ENCODE measurements at regions not wholly inside any gene's neighbourhood (a gene's known extent, or its start where the extent isn't known, plus 50 kb on each side); places are given as distances from the start of the nearest gene placed in this dataset.
"Not testable (repeated sequence)": the region's sequence is repeated elsewhere in the genome, so short reads cannot be mapped to it uniquely, and the experiment has no call there.

GRCh38 chr11:90650153-90650552 is 427.3 kb upstream of the CHORDC1 start:
- DNase-seq (ENCODE audit: low spot score) = no peak

GRCh38 chr11:90646706-90647105 is 423.9 kb upstream of the CHORDC1 start:
- DNase-seq (ENCODE audit: low spot score) = no peak

DNA sequence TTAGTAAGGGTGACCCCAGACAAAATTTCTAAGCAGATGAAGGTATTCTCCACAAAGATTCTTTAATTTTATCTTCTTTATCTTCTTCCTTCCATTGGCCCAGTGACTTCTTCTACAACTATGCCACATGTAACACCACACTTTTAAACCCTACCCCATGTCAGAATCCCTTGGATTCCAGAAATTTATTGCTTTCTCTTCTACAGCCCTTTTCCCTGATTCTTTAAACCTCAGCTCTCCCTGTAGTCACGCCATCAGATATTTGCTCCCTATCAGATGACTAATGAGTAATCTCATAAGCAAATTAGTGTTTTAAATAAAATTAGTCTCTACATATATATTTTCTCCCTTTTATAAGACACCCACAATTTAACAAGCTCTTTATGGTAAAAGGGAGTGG is 423.4 kb upstream of the CHORDC1 start:
- no peak for DNase-seq (ENCODE audit: low spot score)

DNA sequence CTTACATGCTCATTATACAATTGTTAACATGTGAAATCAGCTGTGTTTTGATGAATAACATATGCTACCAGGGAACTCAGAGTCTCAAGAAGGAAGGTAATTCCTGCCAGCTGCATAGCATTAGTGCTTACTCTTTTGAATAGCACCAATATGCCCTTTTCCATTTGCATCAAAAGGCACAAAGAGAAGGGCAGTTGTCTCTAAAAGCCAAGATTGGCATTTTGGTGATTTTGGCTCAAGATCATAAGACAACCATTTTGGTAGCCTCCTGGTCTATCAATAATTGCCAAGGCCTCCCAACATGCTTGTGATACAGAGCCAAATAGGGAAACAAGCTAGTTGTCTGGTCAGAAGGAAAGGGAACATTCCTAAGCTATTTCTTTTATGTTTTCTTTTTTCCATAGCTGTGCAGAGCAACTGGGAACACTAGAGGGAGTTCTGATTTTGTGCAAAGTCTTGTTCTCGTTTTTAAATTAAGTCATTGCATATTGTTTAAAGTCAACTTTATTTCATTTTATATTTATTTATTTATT is 416.7 kb upstream of the CHORDC1 start:
- no peak for DNase-seq (ENCODE audit: low spot score)

DNA sequence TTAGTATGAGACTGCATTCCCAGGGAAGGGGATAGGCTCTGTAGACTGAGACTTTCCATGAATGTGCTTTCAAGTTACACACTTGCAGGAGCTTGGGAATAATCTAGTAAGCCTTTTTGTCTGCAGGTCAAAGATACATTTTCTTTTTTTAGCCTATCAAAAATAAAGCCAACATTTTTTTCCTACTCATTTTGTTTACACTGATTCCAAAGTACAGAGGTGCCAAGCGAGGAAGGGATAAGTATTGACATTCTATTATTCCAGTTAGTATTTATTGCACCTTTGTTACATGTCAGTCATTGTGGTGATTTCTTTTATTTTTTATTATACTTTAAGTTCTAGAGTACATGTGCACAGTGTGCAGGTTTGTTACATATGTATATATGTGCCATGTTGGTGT is 413.0 kb upstream of the CHORDC1 start:
- no peak for DNase-seq (ENCODE audit: low spot score)

- no peak for DNase-seq (ENCODE audit: low spot score)
Observed at GRCh38 chr11:90635151-90635550, 412.3 kb upstream of the CHORDC1 start.

GRCh38 chr11:90630176-90630575 is 407.3 kb upstream of the CHORDC1 start:
- no peak for DNase-seq (ENCODE audit: low spot score)

DNA sequence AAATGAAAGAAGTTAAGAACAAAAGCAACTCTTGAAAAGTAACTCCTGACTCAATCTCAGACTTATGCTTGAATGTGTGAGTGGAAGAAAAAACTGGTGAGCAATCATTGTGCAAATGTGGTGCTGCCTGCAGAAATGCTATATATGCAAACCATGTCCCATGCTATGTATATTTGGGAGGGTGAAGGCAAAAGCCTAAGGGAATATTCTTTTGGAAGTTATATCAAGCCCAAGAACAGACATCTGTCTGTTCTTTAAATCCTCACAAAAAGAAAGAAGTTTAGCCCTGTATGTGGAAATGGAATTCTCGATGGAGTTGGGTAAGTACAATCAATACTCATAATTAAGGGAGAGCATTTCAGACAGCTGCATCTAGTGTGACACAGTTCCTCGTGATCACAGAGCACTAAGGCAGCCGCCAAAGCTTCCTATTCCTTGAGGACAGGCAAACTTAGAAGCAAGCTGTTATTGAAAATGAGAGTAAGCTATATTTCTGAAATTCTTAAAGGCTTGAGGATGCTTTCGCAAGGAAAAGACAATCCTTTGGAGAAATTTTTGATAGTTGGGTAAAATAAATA is 406.5 kb upstream of the CHORDC1 start:
- DNase-seq (ENCODE audit: low spot score) = no peak

DNA sequence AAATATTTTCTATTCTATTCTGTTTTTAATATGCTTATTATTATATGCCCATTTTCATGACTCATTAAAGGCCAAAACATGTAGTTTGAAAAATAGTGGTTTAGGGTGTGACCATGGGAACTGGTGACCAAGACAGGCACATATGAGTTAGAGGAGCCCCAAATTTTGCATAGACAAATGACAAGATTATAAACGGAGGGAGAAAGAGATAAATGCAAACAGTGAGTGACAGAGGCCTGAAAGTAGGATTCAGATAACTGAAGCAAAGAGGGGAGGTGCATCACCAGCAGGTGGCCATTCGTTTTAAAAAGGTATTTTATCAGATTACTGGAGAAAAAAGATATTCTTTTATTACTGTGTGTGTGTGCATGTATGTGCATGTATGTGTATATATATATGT is 391.5 kb upstream of the CHORDC1 start:
- no peak for DNase-seq (ENCODE audit: low spot score)

DNA sequence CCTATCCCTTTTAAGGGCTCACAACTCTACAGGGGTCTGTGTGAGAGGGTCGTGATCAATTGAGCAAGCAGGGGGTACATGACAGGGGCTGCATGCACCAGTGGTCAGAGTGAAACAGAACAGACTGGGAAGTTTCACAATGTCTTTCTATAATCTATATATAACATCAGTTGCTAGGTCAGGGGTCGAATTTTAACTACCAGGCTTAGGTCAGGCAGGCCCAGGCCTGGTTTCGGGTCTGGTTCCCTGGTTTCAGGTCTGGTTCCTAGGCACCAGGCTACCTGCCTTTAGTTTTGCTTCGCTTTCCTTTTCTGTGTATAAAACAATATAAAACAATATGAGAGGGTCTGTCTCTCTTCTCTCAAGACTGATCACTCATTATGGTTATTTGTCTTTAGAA is 390.2 kb upstream of the CHORDC1 start:
- not testable (repeated sequence) for DNase-seq (ENCODE audit: low spot score)

DNA sequence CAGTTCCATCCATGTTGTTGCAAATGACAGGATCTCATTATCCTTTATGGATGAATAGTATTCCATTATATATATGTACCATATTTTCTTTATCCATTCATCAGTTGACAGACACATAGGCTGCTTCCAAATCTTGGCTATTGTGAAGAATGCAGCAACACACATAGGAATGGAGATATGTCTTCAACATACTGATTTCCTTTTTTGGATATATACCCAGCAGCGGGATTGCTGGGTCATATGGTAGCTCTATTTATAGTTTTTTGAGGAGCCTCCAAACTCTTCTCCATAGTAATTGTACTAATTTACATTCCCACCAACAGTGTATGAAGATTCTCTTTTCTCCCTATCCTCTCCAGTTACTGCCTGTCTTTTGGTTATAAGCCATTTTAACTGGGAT is 383.9 kb upstream of the CHORDC1 start:
- no peak for DNase-seq (ENCODE audit: low spot score)

GRCh38 chr11:90601261-90601660 is 378.4 kb upstream of the CHORDC1 start:
- no peak for DNase-seq (ENCODE audit: low spot score)

DNA sequence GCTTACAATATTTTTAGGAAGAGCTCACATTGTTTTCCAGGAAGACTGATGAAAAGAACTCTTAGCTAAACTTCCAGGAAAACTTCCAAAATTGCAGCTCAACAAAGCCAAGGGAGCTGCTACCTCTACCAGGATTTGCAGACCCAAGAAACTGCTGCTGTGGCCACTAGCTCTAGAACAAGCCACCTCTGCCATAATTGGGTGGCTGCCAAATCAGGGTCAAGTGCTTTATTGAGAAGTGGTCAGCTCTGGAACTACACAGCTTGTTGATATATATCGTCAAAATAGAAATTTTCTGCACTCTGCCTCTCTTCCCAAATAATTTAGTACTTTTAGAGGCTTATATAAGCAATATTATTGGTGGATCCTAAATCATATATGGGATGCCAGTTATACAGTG is 371.8 kb upstream of the CHORDC1 start:
- DNase-seq (ENCODE audit: low spot score) = no peak

DNA sequence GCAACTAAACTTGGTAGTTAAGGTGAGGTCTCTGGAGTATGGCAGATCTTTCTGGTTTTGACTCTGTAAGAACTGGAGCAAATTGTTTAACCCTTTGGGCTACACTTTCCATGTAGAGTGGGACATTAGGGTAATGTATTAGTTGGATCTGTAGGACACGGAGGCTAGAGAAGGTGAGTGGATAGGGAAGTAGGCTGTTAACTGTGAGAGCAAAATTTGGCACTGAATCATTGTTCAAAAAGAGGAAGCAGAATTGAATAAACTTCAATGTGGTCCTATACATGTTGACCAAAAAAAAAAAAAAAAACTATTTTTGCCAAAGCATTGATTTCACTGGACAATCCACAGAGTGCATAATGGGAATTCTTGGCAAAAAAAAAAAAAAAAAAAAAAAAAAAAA is 370.2 kb upstream of the CHORDC1 start:
- DNase-seq (ENCODE audit: low spot score) = no peak

GRCh38 chr11:90590286-90590685 is 367.4 kb upstream of the CHORDC1 start:
- no peak for DNase-seq (ENCODE audit: low spot score)

- no peak for DNase-seq (ENCODE audit: low spot score)
Observed at GRCh38 chr11:90589735-90590134, 366.9 kb upstream of the CHORDC1 start.

- no peak for DNase-seq (ENCODE audit: low spot score)
Observed at GRCh38 chr11:90587896-90588295, 365.0 kb upstream of the CHORDC1 start.

DNA sequence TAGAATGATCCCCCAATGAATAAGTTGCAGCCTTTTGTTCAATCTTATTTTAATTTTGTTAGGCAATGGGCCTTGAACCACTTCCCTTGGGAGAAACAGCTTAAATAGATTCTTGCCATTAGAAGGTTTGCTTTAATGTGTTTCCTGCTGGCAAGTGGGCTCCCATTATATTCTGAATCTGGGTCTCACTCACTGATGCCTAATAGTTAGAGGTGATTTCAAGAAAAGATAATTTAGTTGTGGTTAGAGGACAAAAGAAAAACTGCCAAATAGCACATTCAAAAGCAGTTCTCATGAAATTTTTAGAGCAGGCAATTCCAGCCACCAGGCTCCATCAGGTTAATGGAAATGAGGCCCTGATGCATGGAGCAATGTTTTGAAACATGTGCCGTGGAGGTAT is 362.6 kb upstream of the CHORDC1 start:
- DNase-seq (ENCODE audit: low spot score) = no peak

DNA sequence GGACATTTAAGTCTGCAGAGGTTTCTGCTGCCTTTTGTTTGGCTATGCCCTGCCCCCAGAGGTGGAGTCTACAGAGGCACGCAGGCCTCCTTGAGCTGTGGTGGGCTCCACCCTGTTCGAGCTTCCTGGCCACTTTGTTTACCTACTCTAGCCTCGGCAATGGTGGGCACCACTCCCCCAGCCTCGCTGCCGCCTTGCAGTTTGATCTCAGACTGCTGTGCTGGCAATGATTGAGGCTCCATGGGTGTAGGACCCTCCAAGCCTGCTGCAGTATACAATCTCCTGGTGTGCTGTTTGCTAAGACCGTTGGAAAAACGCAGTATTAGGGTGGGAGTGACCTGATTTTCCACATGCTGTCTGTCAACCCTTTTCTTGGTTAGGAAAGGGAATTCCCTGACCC is 360.1 kb upstream of the CHORDC1 start:
- not testable (repeated sequence) for DNase-seq (ENCODE audit: low spot score)

DNA sequence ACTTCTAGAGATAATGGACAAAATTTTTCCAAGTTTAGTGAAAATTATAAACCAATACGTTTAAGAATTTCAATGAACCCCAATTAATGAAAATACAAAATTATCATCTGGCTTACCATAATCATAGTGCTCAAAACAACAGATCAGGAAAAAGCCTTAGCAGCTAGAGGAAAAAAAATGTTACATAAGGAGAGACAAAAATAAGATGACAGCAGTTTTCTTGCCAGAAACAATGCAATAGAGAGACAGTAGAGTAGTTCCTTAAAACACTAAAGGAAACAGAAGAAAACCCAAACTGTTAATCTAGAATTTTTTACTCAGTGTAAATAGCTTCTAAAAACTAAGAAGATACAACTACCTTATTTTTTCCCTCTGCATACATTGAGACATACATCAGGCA is 341.7 kb upstream of the CHORDC1 start:
- DNase-seq (ENCODE audit: low spot score) = no peak

GRCh38 chr11:90558328-90558865 is 335.5 kb upstream of the CHORDC1 start:
- no peak for DNase-seq (ENCODE audit: low spot score)

- DNase-seq (ENCODE audit: low spot score) = no peak
Observed at GRCh38 chr11:90556606-90557005, 333.8 kb upstream of the CHORDC1 start.

DNA sequence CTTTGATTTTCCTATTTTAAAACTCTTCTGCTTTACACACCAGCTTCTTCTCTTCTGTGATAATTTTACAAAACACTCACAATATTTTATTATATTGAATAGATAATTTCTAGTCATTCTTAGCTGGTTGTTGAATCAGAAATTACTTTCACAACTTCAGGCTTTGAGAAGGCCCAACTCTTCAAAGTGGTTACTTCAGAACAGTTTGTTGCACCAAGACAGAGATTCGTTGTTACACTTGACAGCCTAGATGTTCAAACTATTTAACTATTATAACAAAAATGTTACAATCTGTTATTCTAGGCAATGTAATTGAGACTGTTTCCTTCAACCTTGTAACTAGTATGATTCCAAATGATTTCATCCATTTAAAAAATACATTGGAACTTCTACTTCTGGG is 333.2 kb upstream of the CHORDC1 start:
- no peak for DNase-seq (ENCODE audit: low spot score)

DNA sequence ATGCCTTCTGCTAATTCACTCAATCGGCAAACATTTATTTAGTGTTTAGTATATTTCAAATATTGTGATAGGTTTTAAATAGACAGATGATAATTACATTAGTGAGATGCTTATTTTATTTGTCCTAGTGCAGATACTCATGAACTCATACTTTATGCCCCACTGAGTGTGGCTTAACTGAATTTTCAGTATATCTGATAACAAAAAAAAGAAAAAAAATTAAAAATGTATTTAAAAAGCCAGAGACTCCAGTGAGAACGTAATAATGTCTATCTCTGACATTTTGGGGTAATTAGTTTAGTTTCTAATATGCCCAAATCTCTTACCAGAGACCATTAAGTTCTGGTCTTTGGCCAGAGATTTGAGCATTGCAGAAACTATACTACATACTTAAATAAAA is 332.6 kb upstream of the CHORDC1 start:
- DNase-seq (ENCODE audit: low spot score) = no peak

All from cerebellar cortex (tissue), 1 donor.